PC-3 (cell line): ENCODE measurements at regions not wholly inside any gene's neighbourhood (a gene's known extent, or its start where the extent isn't known, plus 50 kb on each side); places are given as distances from the start of the nearest gene placed in this dataset.

ENCODE experiments used
- EZH2phosphoT487 ChIP-seq: fragments of 300-600 bp; sonication (generic); IDR thresholded peaks from 2 replicates; pipeline ENCODE4 v1.6.1; 2018; ENCODE audit warnings: mild to moderate bottlenecking, antibody characterized with exemption, low read length, borderline replicate concordance
- TF ChIP-seq, protein P1 (sequence below): fragments of 300-600 bp; sonication (generic); conservative IDR thresholded peaks from 2 replicates; pipeline ENCODE4 v1.5.1; 2017; ENCODE audit warnings: antibody characterized with exemption, low read depth, mild to moderate bottlenecking, low read length

DNA sequence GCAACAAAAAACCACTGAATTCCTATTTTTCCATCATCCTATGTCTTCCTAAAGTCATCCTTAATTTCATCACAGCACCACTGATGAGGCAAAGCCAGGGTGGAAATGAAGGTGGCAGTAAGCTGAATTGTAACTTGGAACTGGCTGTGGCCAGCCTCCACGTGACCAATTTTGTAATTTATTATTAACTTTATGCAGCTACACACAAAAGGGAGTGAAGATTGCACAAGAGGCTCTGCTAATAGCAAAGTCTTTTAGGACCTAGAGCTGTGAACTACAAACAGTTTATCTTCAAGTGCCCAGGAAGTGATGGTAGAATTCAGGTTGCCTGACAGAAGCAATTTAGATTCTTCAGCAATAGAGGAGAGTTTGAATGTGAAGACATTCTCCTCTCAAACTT, 176.4 kb downstream of the CCDC71L start:
- TF ChIP-seq, protein P1, sequence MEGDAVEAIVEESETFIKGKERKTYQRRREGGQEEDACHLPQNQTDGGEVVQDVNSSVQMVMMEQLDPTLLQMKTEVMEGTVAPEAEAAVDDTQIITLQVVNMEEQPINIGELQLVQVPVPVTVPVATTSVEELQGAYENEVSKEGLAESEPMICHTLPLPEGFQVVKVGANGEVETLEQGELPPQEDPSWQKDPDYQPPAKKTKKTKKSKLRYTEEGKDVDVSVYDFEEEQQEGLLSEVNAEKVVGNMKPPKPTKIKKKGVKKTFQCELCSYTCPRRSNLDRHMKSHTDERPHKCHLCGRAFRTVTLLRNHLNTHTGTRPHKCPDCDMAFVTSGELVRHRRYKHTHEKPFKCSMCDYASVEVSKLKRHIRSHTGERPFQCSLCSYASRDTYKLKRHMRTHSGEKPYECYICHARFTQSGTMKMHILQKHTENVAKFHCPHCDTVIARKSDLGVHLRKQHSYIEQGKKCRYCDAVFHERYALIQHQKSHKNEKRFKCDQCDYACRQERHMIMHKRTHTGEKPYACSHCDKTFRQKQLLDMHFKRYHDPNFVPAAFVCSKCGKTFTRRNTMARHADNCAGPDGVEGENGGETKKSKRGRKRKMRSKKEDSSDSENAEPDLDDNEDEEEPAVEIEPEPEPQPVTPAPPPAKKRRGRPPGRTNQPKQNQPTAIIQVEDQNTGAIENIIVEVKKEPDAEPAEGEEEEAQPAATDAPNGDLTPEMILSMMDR, result no peak
- no peak for TF ChIP-seq EZH2phosphoT487
